ENCODE measurements at regions not wholly inside any gene's neighbourhood (a gene's known extent, or its start where the extent isn't known, plus 50 kb on each side); places are given as distances from the start of the nearest gene placed in this dataset.
"Not testable (repeated sequence)": the region's sequence is repeated elsewhere in the genome, so short reads cannot be mapped to it uniquely, and the experiment has no call there.

GRCh38 chr12:114866331-114866730, 182.4 kb upstream of the TBX3 start:
- DNase-seq = no peak

- no peak for DNase-seq
These were observed 181.0 kb upstream of the TBX3 start for GRCh38 chr12:114864837-114865551.

GRCh38 chr12:114863911-114864310, 179.9 kb upstream of the TBX3 start:
- no peak for DNase-seq

GRCh38 chr12:114860969-114861368, 177.0 kb upstream of the TBX3 start:
- no peak for DNase-seq

GRCh38 chr12:114858388-114859146, 174.6 kb upstream of the TBX3 start:
- DNase-seq = no peak

GRCh38 chr12:114855678-114856077, 171.7 kb upstream of the TBX3 start:
- DNase-seq = no peak

GRCh38 chr12:114852976-114853529, 169.1 kb upstream of the TBX3 start:
- no peak for DNase-seq

GRCh38 chr12:114851981-114852380, 168.0 kb upstream of the TBX3 start:
- DNase-seq = no peak

- DNase-seq = no peak
These were observed 166.8 kb upstream of the TBX3 start for GRCh38 chr12:114850661-114851275.

GRCh38 chr12:114848666-114849065, 164.7 kb upstream of the TBX3 start:
- no peak for DNase-seq

- DNase-seq = no peak
These were observed 163.6 kb upstream of the TBX3 start for GRCh38 chr12:114847441-114848035.

GRCh38 chr12:114846771-114847170, 162.8 kb upstream of the TBX3 start:
- no peak for DNase-seq

- DNase-seq = no peak
These were observed 157.7 kb upstream of the TBX3 start for GRCh38 chr12:114841557-114842251.

GRCh38 chr12:114838480-114838879, 154.5 kb upstream of the TBX3 start:
- DNase-seq = no peak

GRCh38 chr12:114836609-114837008, 152.6 kb upstream of the TBX3 start:
- no peak for DNase-seq

GRCh38 chr12:114835031-114835430, 151.1 kb upstream of the TBX3 start:
- no peak for DNase-seq

- DNase-seq = no peak
These were observed 150.6 kb upstream of the TBX3 start for GRCh38 chr12:114834621-114835020.

- no peak for DNase-seq
These were observed 145.9 kb upstream of the TBX3 start for GRCh38 chr12:114829833-114830232.

GRCh38 chr12:114829244-114829643, 145.3 kb upstream of the TBX3 start:
- not testable (repeated sequence) for DNase-seq

GRCh38 chr12:114827461-114827860, 143.5 kb upstream of the TBX3 start:
- no peak for DNase-seq

GRCh38 chr12:114826244-114826643, 142.3 kb upstream of the TBX3 start:
- no peak for DNase-seq

- no peak for DNase-seq
These were observed 139.7 kb upstream of the TBX3 start for GRCh38 chr12:114823724-114824123.

GRCh38 chr12:114821570-114821969, 137.6 kb upstream of the TBX3 start:
- no peak for DNase-seq
